Tongue (tissue), 1 donor: ENCODE measurements at regions not wholly inside any gene's neighbourhood (a gene's known extent, or its start where the extent isn't known, plus 50 kb on each side); places are given as distances from the start of the nearest gene placed in this dataset.

Experiments used
- DNase-seq: peaks from one replicate; pipeline ENCODE4 v3.0.0-alpha.2; 2015

DNA sequence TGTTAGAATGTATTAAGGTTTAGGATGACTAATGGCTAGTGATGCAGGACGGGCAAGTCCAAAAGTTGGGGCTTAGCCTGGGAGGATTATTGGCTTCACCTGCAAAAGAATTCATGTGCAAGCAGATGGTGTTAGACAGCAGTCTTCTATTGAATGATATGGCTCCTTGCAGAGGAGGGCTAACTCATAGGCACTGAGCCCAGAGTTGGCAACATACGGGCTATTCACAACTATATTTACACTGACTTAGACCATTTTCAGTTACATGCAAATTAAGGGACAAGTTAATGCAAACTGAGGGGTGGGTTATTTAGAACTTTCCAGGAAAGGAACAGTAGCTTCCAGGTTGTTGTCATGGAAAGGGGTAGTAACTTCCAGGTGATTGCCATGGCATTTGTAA lies 1017.1 kb upstream of the EEF2KMT start:
- no peak for DNase-seq

DNA sequence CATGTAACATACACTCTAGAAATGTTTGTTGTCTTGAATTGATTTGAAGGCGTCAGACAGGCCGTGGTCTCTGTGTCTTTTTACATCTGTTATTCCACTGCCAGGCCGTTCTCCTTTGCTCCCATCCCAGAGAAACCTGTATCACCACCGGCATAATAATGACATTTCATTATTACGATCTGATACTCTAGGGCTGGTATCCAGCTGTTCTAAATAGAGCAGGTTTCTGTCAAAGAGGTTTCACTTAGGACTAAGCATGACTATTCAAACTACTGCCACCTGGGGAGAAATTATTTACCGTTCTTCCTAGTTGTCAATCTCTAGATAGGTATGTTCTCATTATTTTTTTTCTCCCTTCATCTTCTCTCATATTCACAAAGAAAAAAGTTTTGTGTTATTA lies 1016.2 kb upstream of the EEF2KMT start:
- DNase-seq = no peak

DNA sequence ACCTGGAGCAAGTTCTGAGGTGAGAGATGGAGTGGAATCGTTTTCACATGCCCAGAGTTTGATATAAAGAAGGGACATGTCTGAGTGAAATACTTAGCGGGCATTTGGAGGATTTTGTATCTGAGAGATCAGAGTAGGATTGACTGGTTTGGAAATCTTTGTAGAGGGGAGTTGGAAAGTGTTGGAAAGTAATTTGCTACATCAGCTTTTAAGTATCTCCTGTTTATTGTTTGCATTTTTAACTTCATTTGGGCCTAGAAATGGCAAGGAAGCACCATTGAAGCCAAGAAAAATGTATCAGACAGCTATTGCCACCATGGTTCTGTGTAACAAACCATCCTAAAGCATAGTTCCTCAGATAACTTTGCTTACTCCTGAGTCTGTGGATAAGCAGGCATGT lies 1015.1 kb upstream of the EEF2KMT start:
- no peak for DNase-seq

DNA sequence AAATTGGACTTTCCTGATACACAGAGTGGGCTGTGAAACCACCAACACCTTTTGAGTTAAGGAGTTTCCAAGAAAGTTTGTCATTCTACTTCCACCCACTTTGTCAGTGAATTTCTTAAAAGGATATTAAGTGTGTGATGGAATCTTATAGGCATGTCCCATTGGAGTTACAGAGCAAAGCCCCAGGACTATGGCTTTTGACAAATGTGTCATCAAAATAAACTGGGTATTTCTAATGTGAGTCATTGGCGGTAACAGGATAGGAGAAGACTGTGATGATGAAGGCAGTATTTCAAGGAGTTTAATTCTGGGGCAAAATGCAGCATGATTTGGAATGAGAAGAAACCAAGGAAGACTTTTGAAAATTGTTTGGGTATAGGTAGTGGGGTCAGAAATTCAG lies 1013.8 kb upstream of the EEF2KMT start:
- no peak for DNase-seq

DNA sequence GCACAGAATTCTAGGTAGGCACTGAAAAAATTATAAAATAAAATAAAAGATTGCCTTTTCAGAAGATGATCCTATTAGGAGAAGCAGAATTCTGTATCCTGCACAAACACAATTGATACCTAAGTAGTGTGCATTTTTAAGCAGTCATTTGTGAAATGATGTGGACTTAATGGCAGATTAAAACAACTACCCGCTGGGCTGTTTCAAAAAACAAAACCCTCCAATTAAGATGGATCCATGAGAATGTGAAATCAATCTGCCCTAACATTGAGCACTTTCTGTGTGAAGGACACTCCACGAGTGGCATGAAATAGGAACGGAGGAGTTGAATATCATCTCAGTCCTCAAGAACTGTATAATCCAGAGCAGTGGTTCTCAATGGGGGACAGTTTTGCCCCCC lies 1012.8 kb upstream of the EEF2KMT start:
- no peak for DNase-seq

DNA sequence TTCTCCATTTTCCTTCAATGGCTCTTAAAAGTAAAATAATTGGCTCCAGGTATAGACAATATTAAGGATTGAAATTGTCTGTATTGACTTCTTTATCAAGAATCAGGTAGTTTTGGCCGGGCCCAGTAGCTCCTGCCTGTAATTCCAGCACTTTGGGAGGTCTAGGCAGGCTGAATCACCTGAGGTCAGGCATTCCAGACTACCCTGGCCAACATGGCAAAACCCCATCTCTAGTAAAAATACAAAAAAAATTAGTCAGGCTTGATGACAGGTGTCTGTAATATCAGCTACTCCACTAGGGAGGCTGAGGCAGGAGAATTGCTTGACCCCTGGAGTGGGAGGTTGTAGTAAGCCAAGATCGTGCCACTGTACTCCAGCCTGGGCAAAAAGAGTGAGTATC lies 1008.5 kb upstream of the EEF2KMT start:
- DNase-seq = no peak

DNA sequence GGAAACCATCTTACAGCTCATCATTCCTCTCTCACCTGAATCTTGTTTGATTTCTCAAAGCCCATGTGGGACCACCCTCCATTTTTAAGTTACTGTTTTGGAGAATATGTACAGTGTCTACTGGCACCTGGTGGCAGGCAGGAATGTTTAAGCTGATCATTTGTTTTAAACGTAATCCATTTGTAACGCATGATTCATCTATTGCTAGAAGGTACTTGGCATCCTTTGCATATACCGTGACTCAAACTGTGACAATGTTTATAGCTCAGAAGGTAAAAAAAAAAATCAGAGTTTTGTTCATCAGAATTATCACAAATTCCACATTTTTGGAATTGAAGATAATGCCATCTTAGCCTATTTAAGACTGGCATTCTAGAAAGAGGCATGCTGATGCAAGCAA lies 1007.5 kb upstream of the EEF2KMT start:
- DNase-seq = no peak

DNA sequence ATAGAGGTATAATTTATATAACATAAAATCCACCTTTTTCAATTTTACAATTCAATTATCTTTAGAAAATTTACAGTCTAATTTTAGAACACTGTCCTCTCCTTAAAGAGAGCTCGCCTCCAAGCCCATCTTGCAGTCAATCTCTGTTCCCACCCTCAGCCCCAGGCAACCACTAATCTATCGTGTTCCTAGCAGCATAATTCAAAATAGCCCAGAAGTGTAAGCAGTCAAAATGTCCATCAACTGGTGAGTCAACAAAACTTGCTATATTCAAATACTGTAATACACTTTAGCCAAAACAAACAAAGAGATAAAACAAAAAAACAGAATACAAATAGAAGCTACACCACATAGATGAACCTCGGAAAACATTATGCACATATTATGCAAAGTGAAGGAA lies 1006.8 kb upstream of the EEF2KMT start:
- DNase-seq = no peak

- no peak for DNase-seq
Measured at GRCh38 chr16:6103561-6103960, 1006.0 kb upstream of the EEF2KMT start.

DNA sequence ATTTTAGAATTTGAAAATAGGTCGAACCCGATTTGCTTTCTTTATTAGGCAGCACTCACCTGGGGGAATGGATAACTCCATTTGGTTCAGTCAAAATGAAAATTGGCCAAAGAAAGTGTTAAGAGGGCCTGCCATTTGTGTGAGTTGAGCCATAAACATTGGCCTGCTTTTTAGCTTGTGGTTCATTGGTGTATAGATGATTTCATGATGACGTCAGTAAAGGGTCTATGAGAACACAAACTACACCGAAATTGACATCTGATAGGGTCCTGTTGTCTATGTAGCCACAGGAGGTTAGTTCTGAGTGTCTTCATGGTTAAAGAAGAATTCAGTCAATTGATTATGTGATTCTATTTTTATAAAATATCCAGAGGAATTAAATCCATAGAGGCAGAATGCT lies 1001.5 kb upstream of the EEF2KMT start:
- no peak for DNase-seq

GRCh38 chr16:6096931-6097670 lies 999.5 kb upstream of the EEF2KMT start:
- DNase-seq = no peak

DNA sequence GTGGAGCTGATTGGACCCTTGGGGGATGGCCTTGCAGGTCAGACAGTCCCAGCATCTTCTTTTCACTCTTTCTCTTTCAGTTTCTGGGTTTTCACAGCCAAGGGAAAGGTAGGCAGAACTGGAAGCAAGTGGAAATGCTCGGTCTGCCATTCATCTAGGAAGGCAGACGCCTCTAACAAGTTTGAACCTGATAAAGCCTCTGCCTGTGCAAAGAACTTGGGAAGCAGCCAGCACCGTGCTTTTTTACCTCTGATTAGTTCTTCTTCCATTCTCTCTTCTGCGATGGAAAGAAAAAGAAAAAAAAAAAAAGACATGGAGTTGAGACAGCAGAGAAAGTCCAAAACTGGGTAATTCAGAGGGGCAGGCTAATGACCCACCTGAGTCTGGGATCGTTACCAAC lies 997.8 kb upstream of the EEF2KMT start:
- peak; percentile 19 for DNase-seq

- no peak for DNase-seq
Measured at GRCh38 chr16:6091021-6091420, 993.4 kb upstream of the EEF2KMT start.

DNA sequence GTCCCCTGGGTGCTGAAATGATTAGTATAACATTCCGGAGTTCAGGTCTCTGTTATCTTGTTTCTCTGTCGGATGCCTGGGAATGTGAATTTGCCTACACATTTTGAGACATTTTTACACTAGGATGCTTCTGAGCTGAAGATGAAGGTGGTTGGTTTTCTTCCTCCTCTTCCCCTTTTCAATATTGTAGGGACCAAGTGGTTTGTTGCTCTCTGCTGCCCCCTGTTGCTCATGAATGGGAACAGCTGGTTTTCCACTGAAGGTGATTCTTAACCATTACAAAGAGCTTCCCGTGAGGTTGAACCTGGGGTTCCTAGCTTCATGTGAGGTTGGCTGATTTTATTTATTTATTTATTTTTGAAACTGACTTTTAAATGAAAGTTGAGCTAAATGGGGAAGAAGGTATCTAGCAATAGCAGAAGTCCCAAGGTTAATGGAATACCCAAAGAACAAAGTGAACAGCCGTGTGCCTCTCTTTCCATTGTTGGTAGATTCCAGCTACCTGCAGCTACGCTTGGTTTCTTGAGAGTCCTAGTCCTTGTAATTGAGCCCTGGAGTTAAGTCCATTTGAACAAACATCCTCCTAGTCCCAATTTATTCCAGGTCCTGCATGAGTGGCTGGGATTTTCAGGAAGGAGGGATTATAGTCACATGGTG lies 983.9 kb upstream of the EEF2KMT start:
- peak; percentile 63 for DNase-seq

DNA sequence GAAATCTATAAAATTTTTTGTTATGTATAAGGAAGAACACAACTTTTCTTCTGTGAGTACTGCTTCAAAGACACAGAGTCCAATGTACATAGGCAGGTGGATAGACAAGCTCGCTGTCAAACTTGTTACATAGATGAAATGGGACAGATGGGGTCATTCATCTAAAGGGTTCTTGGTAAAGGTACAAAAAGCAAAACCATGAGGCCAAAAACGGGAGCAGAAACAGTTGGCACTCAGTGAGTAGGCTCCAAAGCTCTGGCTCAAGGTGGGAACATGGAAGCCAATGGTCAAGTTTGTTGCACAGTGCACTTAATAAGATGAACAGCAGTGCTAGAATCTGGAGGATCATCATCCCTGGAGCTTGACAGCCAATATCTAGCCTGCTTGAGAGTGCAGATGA lies 979.0 kb upstream of the EEF2KMT start:
- DNase-seq = no peak

- DNase-seq = no peak
Measured at GRCh38 chr16:6068063-6068462, 970.5 kb upstream of the EEF2KMT start.

DNA sequence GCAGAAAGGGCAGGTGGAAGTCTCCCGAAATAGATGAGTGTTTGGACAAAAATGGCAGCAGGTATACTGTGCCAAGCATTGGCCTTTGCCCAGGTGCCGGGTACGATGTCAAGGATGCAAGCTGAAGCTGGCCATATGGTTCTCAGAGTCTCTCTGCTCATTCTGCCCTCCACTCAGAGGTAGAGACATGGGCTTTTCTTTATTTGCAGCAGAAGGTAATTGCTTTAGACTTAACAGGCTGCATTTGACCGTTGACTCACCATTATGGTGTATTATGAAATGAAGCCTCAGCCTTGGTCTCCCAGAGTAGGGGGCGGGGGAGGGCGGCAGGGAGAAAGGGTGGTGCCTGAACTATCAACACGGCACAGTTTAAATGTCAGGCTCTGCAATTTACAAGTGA lies 969.1 kb upstream of the EEF2KMT start:
- no peak for DNase-seq

DNA sequence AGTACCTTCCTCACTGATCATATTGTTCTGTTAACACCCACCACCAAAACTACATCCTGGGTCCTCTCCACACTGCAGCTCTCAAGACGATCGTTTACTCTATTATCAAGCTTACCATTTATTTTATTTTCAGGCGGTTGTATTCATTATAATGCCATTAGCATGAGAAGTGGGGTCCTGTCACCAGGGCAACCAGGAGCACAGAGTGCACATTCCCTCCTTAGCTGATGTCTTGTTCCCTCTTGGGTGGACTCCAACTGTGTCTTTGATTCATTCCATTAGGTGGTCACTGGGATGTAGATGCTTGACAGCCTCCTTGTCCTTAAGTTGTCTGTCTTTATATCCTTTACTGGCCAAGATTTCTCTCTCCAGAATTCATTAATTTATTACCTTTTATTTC lies 965.9 kb upstream of the EEF2KMT start:
- no peak for DNase-seq

DNA sequence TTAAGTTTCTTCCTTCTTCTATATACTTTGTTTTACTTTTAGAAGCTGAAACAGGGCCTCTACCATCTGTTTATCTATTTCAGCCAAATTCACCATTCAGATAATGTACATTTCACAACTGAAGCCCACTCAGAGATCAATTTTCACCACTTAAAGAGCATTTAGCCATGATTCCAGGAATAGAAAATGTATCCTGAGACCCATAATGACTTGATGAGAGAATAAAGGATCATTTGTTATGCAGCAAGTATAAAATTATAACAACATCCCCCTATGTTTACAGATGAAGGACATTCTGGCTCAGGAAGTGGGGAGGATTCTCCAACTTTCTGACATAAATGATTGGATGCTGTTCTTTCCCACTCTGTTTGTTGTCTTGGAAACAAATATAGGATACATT lies 962.1 kb upstream of the EEF2KMT start:
- peak; percentile 47 for DNase-seq

GRCh38 chr16:6057821-6058220 lies 960.2 kb upstream of the EEF2KMT start:
- no peak for DNase-seq

DNA sequence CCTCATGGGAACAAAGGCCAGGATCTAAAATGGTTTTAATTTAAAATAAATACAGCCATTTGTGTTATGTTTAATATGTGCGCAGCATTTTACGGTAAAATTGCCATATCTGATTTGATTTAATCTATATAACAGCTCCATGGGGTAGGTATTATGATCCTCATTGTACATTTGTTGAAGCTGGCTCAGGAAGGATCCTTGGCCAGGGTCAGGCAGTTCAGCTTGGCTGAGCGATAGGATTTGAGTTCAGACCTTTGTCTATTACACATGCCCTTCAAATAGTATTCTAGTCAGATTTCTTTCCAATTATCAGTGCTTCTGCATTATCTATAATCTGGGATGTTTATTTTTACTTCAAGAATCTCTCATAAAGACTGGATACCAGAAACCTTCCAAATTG lies 950.4 kb upstream of the EEF2KMT start:
- DNase-seq = no peak

- no peak for DNase-seq
Measured at GRCh38 chr16:6047325-6047724, 949.7 kb upstream of the EEF2KMT start.

GRCh38 chr16:6038941-6039645 lies 941.5 kb upstream of the EEF2KMT start:
- no peak for DNase-seq

- DNase-seq = no peak
Measured at GRCh38 chr16:6035161-6035560, 937.6 kb upstream of the EEF2KMT start.
